GM03348 (cell line): ENCODE measurements at regions not wholly inside any gene's neighbourhood (a gene's known extent, or its start where the extent isn't known, plus 50 kb on each side); places are given as distances from the start of the nearest gene placed in this dataset.

Experiments
- DNase-seq: peaks from one replicate; pipeline ENCODE4 v3.0.0; 2012; ENCODE audit warnings: low spot score

GRCh38 chr6:14065350-14065749 lies 52.2 kb upstream of the CD83 start:
- DNase-seq, result no peak

GRCh38 chr6:14066782-14067406 lies 50.7 kb upstream of the CD83 start:
- DNase-seq, result peak; percentile 79

GRCh38 chr6:14067656-14068055 lies 49.9 kb upstream of the CD83 start:
- no peak for DNase-seq
